LNCaP clone FGC (cell line): ENCODE measurements at regions not wholly inside any gene's neighbourhood (a gene's known extent, or its start where the extent isn't known, plus 50 kb on each side); places are given as distances from the start of the nearest gene placed in this dataset.
"Not testable (repeated sequence)": the region's sequence is repeated elsewhere in the genome, so short reads cannot be mapped to it uniquely, and the experiment has no call there.

Experiments used
- DNase-seq: peaks from one replicate; pipeline ENCODE4 v3.0.0-alpha.2; 2011; ENCODE audit warnings: low read depth
- H3K4me3 ChIP-seq: 2 replicates; pipeline ENCODE4 v1.5.1; 2011; ENCODE audit warnings: mild to moderate bottlenecking, low read depth, low read length, control low read depth
- CTCF ChIP-seq: IDR thresholded peaks from 2 replicates; pipeline ENCODE4 v1.5.1; 2012; ENCODE audit warnings: mild to moderate bottlenecking; ENCODE audit not compliant: control insufficient read depth, insufficient read depth; ENCODE audit errors: extremely low read depth

DNA sequence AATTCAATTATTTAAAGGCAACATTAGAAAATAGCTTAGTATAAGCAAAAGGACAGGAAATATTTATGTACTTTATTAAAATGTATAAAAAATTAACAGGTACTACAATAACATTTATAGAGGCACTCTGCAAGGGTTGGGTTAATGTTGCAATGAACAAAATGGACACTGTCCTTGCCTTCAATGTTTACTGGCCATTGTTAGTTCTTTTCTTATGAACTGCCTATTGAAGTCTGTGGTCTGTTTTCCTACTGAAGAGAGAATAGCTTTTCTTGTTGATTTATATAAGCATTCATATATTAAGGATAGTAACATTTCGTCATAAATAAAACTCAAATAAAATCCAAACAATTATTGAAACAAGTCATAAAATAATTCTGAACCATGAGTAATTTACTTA is 135.3 kb upstream of the BEND6 start:
- TF ChIP-seq CTCF: no peak
- no peak for DNase-seq
- no peak overlapping the region for H3K4me3 ChIP-seq

- H3K4me3 ChIP-seq: no peak overlapping the region
- DNase-seq: no peak
- no peak for TF ChIP-seq CTCF
Measured at GRCh38 chr6:56816370-56816769, 138.5 kb upstream of the BEND6 start.

DNA sequence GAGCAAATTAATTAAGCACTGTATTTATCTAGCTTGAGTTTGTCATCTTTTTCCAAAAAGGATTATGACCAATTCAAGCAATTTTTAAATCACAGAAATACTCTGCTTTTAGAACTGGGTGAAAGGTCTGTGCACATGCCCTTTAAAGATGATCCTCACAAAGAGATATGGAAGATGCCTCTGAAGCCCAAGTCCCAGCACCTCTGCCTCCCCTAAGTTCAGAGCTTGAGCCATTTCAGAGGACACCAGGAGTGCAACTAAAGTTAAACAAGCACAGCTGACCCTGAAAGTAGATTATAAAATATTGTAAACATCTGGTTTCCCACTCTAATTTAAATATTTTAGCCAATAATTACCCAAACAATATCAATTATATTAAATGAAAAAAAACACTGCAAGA is 139.5 kb upstream of the BEND6 start:
- no peak for DNase-seq
- no peak for TF ChIP-seq CTCF
- H3K4me3 ChIP-seq: no peak overlapping the region

GRCh38 chr6:56814802-56815201 is 140.1 kb upstream of the BEND6 start:
- no peak for TF ChIP-seq CTCF
- no peak for DNase-seq
- no peak overlapping the region for H3K4me3 ChIP-seq

DNA sequence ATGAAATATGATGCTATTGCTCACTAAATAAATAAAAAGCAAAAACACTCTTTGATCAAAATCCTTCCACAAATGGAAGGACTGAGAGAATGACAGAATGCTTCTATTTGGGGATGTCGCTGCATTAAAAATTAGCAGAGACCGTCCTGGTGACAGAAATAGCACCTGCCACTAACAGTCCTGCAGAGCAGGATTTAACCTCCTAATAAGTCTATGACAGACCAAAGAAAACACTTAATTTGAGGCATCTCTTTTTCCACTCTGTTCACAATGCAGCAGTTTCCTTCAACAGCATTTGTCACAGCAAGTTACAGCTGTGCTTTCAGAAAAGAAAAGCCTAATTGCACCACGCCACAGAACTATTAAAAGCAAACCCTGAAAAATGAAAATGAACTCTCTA is 140.6 kb upstream of the BEND6 start:
- H3K4me3 ChIP-seq: no peak overlapping the region
- TF ChIP-seq CTCF: no peak
- no peak for DNase-seq

- DNase-seq, H3K4me3 ChIP-seq: not testable (repeated sequence)
Measured at GRCh38 chr6:56812851-56813250, 142.1 kb upstream of the BEND6 start.

DNA sequence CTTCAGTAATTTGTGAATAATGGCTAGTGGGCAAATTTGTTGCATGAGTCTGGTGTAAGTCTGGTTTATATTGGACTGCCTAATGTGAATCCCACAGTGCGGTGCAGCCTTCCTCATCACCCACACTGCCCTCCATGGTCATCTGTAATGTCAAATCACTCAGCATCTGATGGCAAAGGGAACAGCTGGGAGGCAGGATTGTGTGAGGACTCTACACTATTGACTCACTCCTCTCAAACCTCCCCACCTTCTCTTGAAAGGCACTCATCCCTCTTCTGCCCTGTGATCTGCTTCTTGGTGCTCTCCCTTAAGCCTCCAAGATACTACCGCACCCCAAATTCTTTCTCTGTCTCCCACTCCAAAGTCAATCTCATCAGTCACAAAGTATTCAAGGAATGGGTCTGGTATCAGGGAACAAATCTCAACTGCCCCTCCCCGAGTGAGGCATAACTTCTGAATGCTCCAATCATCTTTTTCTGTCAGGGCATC is 146.0 kb upstream of the BEND6 start:
- TF ChIP-seq CTCF: no peak
- DNase-seq: no peak
- H3K4me3 ChIP-seq: no peak overlapping the region

DNA sequence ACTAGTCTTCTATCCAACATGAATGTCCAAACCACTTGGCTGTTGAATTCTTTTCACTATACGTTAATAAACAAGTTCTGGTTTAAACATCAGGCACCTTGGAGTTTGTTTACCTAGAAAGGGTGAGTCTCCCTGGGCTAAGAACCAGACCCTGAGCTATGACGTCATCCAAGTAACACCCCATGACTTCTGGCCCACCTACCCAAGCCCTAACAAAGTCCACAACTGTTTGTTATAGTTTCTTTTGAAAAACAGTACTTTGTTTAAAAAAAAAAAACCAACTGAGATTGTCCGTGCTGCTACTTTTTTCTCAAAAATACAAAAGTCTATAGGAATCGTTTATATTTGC is 146.9 kb upstream of the BEND6 start:
- H3K4me3 ChIP-seq: no peak overlapping the region
- no peak for DNase-seq
- TF ChIP-seq CTCF: no peak
